GM19328 (cell line): ENCODE measurements at regions not wholly inside any gene's neighbourhood (a gene's known extent, or its start where the extent isn't known, plus 50 kb on each side); places are given as distances from the start of the nearest gene placed in this dataset.

ENCODE experiments used
- ATAC-seq: cut with Tn5 transposase; IDR thresholded peaks from one replicate; pipeline ENCODE4 v1.9.1; 2021; ENCODE audit warnings: mild to moderate bottlenecking, moderate library complexity; ENCODE audit not compliant: unreplicated experiment

DNA sequence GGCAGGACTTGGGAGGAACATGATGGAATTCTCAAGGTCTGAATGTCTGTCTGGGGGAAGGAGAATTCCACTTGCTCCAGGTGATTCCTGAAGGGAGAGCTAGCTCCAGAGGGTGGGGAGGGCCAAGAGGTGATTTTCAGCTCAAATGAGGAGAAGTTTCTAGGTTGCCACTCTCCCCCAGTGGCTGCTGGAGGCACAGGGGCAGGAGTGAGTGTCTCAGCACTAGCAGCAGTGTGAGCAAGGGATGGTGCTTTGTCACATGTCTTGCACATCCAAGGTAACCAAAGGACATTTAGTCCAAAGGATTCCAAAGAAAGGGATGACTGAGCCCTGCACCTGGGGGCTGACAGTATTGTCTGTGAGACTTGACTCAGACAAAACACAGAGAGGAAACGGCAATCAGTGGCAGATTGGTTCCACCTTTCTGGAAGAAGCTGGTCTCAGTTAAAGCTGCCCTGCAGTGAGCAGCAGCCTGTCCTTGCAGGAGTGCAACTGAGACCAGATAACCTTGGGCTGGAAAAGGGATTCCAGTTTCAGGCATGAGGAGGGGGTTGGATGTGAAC, 51.2 kb upstream of the PCBD1 start:
- no peak for ATAC-seq

DNA sequence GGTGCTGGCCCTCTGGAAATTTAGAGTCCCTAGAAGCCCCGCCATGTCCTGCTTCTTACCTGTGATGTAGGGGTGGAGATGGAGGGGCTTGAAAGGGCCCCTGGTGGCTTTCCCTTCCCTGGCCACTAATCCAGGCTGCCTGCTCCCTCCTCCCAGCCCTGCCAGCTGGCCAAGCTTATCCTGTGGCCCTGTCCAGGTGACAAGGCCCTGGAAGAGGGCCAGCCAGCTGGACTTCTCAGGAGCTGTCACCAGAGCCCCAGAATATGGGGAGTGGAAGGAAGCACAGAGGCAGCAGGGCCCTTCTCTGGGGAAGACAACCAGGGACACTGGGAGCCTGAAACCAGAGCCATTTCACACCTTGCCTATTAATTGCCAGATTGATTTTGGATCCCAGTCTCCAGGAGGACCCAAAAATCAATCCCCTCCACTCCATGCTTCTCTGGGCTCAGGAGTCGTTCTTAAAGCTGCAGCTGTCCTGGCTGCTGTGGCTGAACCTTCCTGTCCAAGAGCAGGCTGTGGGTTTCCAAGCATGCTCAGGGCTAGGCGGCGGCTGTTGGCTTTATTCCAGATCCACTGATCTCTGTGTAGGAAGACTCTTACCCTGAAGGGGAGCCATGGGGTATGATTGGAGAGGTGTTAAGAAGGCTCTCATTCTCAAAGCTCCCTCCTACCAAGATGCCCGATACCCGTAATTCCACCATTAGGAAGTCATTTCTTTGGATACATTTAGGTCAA, 52.6 kb upstream of the PCBD1 start:
- no peak for ATAC-seq

DNA sequence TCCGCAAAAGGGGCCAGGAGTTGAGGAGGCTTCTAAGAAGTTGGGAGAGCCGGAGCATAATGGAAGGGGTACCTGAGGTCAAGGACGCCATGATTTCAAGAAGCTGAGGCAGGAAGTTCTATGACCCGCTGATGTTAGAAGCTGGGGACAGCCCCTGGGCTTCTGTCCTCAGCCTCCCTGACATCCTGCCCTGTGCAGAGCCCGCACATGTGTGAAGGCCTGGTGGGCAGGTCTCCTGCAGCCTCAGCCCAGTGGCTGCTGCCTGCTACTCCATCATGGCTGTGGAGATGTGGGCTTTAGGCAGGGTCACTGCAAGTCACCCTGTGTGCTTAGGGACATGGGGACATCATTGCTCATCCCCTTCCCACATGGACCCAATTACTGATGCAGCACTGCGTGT, 53.8 kb upstream of the PCBD1 start:
- ATAC-seq: no peak

DNA sequence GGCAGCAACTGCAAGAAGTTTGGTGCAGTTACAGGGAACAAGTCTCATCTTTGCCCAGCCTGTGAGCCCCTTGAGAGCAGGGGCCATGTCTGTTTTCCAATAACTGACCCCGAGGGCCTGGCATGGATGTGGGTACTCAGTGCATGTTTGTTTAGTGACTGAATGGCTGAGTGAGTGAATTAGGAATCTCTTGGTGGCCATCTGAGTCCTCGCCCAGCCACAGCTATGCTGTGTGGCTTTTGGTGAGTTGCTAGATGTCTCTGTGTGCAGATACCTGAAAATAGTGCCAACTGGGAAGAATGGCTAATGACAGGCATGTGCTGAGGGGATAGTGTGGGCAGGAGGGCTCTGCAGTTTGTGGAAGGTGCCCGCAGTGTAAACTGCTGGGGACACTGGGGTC, 54.4 kb upstream of the PCBD1 start:
- no peak for ATAC-seq

DNA sequence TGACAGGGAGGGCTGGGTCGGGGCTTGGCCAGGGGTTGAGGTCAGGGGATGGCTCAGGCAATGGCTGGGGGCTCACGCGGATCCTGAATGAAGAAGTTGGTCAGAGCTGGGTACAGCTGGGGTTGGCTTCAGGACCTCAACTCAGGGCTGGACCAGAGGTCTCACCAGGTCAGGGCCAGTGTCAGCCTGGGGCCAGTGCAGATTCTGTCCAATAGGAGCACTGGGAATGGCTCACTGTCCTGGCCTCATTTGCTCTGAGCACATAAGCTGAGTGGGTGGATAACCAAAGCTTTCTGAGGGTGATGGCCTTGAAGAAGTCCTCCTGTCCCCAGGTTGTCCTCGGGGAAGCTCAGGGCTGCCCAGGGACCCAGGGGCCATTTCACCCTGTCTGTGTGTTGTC, 54.9 kb upstream of the PCBD1 start:
- ATAC-seq: no peak

DNA sequence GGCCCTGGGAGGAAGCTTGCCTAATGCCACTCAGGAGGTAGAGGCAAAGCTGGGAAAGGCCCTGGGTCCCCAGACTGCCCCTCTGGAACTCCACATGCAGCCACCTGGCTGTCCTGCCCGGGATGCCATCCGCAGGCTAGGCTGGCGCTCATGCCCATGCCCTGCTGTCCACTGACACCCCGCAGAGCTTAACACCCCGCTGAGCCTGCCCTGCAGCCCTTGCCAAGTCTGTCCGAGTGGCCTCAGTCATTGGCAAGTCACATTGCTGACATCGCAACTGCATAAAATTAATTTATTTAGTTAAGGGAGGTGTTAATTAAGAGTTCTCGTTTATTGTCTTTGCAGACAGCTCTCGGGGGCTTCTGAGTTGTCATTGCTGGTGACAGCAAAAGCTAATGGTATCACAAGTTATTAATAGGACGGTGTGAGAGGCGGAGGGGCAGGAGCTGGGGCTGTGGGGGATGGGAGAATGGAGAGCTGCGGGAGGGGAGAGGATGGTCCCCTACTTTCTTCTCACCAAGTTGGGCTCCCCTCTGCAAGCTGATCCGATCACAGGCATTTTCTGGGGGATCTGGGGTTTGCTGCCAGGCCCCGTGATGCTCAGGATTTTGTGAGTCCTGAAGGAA, 55.6 kb upstream of the PCBD1 start:
- ATAC-seq: no peak

DNA sequence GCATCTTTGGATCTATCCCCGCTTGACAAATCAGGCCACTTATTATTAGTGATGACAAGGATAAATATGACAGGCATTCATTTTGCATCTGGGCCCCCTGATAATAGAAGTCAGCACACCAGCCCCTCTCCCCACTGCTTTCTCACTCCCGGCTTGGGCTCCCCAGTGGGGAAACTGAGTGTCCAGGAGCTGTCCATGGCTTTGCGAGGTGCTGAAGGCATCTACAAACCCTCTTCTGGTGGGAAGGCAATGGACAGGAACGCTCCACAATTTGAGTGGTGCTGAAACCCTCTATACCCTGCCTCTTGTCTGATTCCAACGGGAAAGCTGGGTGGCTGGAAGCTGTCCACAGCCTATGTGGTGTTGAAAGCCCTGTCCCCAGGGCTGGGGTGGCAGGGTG, 61.7 kb upstream of the PCBD1 start:
- ATAC-seq: no peak

DNA sequence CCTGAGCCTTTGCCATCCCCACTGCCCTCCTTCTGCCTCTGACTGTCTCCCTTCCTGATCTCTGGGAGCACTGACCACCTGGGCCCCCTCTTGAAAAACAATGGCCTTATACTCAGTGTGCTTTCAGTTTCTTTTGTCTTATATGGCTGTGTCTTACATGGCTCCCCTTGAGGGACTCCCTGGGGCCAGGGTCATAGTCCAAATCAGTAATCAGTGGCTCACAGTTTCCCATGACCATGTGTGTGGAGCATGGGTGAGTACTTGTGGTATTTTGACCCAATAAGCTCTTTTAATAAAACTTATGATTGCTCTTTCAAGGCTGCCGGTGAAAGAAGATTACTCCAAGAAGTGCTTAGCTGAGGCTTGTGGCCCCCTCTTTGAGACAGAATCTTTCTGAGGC, 62.4 kb upstream of the PCBD1 start:
- no peak for ATAC-seq

DNA sequence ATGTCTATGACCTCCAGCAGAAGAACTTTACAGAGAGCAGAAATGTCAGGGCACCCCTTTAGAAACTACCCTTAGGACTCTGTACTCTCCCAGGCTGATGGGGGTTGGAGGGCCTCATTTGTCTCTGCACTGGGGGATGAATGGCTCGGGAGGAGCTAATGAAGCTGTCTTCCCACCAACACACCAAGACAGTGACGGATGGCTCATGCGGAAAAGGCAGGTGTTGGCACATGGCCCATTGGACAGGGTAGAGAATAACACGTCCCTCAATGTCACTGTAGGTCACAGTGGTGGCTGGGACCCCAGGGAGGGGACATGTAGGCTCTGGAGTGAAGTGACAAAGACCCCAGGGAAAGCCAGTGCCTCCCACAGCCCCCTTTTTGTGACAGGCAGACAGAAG, 64.0 kb upstream of the PCBD1 start:
- no peak for ATAC-seq

DNA sequence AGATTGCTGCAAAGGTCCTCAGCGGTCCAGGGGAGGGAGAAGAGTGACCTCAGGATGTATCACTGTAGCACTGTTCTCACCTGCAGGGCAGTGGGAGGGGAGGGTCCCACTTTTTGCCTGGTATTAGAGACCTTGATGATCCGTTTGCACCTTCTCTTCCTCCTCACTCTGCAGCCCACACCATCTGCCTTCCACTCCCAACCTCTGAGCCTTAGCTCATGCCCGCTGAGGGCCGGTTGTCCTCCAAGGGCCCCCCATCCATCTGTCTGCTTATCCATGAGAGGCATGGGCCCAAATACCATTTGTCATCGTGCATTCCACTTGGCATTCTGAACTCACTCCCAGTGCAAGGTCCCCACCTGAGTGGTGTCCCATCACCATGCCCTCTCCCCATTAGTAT, 64.6 kb upstream of the PCBD1 start:
- ATAC-seq: no peak

DNA sequence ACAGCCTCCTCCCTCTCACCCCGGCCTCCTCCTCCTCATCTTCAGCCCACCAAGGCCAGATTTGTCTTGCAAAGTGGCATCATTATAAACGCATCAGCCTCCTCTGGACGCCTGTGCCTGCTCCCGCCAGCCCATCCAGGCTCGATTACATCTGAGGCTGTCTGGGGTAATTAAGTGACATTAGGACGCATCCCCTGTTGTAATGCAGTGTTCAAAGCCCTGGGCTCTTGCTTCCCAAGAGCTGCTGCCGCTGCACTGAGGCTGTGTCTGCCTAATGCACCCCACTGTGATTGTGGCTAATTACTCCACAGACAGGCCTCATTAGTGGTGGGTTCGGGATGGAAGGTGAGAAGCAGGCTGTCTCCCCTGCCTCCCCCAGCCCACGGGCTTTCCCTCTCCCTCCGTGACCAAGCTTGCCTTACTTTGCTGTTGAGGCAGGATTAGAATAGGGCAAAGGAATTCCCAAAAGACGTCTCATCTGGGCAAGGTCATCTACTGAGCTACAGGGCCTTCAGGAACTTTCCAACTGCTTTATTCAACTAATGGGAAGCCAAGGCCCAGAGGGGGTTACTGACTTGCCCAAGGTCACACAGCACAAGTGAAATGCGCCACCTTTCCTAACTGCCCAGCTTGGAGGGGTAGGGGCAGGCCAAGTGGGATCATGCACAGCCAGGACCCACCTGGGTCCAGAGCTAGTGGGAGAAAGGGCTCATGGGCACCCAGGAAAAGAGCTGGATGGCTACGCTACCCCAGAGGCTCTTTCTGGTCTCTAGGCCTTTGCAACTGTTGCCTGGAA, 66.2 kb upstream of the PCBD1 start:
- no peak for ATAC-seq

DNA sequence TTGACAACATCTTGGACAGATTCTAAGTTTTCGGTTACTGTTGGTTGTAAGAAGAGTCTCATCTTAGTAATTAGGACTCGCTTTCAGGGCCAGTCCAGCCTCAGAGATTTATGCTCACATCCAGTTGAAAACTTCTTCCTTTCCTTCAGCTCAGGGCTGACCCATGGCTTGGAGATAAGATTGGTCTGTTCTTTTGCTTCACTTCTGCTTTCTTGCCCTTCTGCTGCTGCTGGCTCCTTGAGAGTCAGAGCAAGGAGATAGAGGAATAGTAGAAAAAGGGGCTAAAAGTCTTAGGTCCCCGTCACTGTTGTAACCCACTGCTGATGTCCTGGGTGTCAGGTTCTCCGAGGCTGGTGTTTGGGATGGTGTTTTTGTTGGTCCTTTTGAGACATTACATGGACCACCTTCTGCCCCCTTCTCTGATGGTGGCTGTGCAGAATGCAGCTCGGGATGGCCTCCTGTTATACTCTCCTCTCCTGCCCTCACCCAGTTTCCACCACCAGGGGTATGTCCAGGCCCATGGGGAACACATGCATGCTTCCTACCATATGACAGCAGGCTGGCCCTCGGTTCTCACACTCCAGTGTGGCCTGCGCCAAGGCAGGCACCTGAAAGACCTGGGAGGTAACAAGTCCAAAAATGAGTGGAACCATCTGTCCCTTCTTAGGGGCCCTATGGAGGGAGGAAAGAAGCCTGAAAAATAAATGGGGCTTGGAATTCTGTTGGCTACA, 67.8 kb upstream of the PCBD1 start:
- ATAC-seq: no peak

DNA sequence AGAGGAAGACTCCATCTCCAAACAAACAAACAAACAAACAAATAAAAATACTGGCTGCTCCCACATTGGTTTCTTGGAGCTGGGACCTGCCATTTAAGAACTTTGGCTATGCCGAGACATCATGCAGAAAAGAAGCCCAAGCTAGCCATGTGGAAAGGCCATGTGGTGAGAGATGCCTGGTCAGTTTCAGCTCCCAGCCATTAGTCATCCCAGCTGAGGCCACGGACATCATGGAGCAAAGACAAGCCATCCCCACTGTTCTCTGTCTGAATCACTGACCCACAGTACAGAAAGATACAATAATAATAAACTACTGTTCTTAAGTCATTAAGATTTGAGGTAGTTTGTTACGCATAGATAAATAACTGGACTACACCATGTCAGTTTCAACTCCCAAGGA, 70.0 kb upstream of the PCBD1 start:
- ATAC-seq: no peak

DNA sequence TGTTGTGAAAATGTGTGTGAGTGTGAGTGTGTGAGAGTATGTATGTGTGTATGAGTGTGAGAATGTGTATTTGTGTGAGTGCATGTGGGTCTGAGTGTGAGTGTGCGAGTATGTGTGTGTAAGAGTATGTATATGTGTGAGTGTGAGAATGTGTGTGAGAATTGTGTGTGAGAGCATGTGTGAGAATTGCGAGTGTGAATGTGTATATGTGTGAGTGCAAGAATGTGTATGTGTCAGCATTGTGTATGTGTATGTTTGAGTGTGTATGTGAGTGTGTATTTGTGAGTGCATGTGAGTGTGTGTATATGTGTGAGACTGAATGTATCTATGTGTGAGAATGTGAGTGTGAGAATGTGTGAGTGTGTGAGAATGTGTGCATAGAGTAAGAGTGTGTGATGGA, 72.0 kb upstream of the PCBD1 start:
- ATAC-seq: no peak

DNA sequence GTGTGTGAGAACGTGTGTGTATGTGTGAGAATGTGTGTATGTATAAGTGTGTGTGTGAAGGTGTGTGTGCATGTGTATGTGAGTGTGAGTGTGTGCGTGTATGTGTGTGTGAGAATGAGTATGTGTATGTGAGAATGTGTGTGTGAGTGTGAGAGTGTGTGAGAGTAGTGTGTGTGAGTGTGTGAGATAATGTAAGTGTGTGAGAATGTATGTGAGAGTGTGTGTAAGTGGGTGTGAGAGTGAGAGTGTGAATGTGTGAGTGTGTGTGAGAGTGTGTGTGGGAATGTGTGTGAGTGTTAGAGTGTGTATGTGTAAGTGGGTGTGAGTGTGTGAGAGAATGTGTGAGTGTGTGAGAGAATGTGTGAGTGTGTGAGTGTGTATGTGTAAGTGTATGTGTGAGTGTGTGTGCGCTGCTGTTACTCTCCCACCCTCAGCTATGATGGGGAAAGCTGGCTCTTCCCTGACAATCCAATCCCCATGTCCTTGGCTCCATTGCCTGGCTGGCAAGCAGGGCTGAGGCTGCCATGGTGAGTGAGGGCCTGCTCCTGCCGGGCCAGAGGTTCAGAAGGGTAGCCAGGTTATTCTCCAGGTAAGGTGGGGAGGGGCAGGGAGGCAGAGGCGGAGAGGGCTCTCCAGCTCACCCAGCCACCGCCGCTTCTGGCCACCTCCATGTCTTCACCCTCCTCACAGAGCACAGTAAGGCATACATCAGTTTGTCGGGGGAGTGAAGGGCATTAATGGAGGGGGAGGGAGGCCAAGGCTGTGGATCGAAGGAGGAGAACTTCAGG, 72.6 kb upstream of the PCBD1 start:
- ATAC-seq: no peak

DNA sequence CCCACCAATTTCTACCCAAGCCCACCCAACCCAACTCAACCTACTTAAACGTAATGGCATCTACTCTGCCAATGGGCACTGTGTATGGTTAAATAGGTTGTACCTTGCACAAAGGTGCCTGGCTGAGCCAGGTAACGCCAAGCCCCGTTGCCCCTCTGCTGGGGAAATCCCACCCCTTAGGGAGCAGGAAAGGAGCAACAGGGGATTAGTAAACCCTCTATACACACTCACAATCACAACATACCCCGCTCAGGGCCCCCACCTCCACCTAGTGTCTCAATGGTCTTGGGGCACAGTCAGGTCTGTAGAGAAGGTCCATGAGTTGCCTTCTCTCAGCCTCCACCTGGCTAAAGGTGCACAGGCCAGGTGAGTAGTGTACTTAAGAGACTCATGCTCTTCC, 74.3 kb upstream of the PCBD1 start:
- ATAC-seq: no peak

DNA sequence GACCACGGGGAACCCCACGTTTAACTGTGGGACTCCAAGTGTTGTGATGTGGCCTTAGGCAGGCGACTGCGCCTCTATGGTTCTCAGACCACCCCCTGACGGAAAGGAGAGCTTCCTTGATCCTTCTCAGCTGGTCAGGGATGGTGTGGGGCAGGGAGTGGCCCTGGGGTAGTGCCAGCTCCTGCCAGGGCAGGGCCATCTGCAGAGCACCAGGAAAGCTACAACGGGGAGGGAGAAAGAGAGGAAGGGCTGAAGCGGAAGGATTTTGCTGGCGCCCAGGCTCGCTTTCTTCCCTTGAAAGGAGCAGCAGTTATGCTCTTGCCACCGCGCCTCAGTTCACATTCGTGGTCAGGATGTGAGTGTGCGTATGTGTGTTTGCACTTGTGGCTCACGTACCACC, 74.9 kb upstream of the PCBD1 start:
- no peak for ATAC-seq

DNA sequence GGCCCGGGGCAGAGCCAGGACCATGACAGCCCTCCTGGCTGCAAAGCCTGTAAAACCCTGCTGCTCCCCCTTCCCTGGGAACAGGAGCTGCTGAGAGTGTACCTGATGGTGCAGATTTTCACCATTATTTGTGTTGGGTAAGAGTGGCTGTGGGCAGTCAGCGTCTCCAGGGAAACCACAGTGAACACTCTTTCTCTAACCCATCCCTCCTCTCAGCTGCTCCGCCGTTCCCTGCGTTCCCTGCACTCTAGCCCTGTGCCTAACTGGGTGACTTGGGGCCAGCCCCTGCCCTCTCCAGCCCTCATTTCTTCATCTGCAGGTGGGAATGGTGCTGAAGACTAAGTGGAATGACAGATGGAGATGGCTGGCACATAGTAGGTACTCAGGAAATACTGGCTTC, 75.9 kb upstream of the PCBD1 start:
- no peak for ATAC-seq

DNA sequence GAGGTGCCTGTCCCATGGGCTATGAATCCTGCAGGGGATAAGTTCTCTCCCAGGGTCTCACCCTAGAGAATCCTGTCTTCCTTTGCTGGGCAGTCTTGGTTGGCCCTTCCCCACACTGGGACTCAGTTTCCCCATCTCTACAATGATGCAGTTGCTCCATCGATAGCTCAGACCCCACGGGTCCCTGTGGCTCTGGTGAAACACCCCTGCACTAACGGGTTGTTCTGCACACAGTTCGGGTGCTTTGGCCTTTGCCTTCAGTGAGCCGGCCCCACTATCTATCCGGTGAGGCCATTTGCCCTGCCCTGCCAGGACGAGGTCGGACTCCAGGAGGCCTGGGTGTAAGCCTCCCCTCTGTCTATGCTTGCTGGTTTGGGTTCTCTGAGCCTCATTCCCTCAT, 76.5 kb upstream of the PCBD1 start:
- no peak for ATAC-seq

DNA sequence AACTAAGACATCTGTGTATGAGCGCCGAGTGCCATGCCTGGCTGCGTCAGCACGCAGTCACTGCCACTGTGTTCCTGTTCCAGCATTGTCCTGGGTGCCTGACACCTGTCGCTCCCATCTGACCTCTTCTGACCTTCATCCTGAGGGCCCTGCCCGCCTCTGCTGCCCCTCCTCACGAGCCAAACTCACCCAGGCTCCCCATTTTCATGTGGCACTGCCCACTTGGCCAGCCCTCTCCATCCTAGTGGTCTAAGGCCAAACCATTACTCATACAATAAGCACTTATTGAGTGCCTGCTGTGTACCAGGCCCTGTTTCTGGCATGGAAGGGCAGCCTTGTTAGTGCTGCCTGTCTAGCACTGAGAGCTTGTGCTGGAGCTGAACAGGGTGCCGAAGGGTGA, 77.2 kb upstream of the PCBD1 start:
- ATAC-seq: no peak
